HCT116 (cell line): ENCODE measurements at regions not wholly inside any gene's neighbourhood (a gene's known extent, or its start where the extent isn't known, plus 50 kb on each side); places are given as distances from the start of the nearest gene placed in this dataset.

Experiments used
- ATAC-seq: fragments of 200-7000 bp; cut with Tn5 transposase; 2 replicates; pipeline ENCODE4 v1.9.1; 2020; ENCODE audit warnings: mild to moderate bottlenecking, moderate library complexity
- BruUV-seq: library from RNA; stranded (reverse); fragments of 400-500 nt; replicated peaks from 2 replicates; lab custom pipeline; 2021; lab: Mats Ljungman, UMichigan
- CTCF ChIA-PET: fragments of 300-600 bp; sonication (Branson Sonifier 250); formaldehyde crosslinking; loops from one replicate; lab custom pipeline; 2021; ENCODE audit warnings: antibody characterized with exemption; lab: Charles Lee
- POLR2A ChIA-PET: fragments of 300-600, 350-600 bp; sonication (Branson Sonifier 250); formaldehyde crosslinking; loops from one replicate; lab custom pipeline; 2021; ENCODE audit warnings: antibody characterized with exemption; lab: Charles Lee
- RAD21 ChIA-PET, 2 experiments: fragments of 300-600 bp; sonication (Branson Sonifier 250); formaldehyde crosslinking; loops; one replicate each; lab custom pipeline; 2023; ENCODE audit warnings: low total read pairs in 2 of 2; ENCODE audit not compliant: uncharacterized antibody in 2 of 2, unreplicated experiment in 2 of 2, low non-redundant PET in 1 of 2; lab: Charles Lee
- DNase-seq: peaks from one replicate; pipeline ENCODE4 v3.0.0-alpha.2; 2010; ENCODE audit warnings: low read depth, low spot score
- H2AFZ ChIP-seq: fragments of 200-600 bp; shearing (Covaris generic), sonication (generic); 2 replicates; pipeline ENCODE4 v1.6.1; 2017; ENCODE audit warnings: low read depth, mixed run types, mixed read lengths, antibody characterized with exemption, low read length; ENCODE audit not compliant: poor library complexity, severe bottlenecking
- H3K27ac ChIP-seq: 2 replicates; pipeline ENCODE4 v1.5.1; 2012; ENCODE audit warnings: low read depth, low read length
- H3K27me3 ChIP-seq: fragments of 200-600 bp; sonication (generic); 2 replicates; pipeline ENCODE4 v1.6.1; 2016; ENCODE audit warnings: mixed run types, low read length, mixed read lengths; ENCODE audit not compliant: insufficient read depth
- H3K36me3 ChIP-seq, 2 experiments: fragments of 200-500 bp in 1 of 2; fragments of 200-600 bp in 1 of 2; sonication (Bioruptor generic) in 1 of 2; sonication (generic) in 1 of 2; 2 replicates each; pipeline versions ENCODE4 v1.5.1 to v1.6.1; 2014 to 2016; ENCODE audit warnings: low read length in 2 of 2, inconsistent platforms in 1 of 2, mixed read lengths in 1 of 2, mixed run types in 1 of 2; ENCODE audit not compliant: insufficient read depth in 2 of 2, control insufficient read depth in 1 of 2
- H3K4me1 ChIP-seq, 2 experiments: fragments of 200-600 bp in 1 of 2; sonication (generic) in 1 of 2; 2 replicates each; pipeline versions ENCODE4 v1.5.1 to v1.6.1; 2012 to 2017; ENCODE audit warnings: low read length in 2 of 2, inconsistent platforms in 1 of 2, mild to moderate bottlenecking in 1 of 2, mixed read lengths in 1 of 2, mixed run types in 1 of 2, moderate library complexity in 1 of 2; ENCODE audit not compliant: insufficient read depth in 2 of 2, control insufficient read depth in 1 of 2
- H3K4me2 ChIP-seq: fragments of 200-600 bp; sonication (generic); 2 replicates; pipeline ENCODE4 v1.6.1; 2017; ENCODE audit warnings: mixed run types, low read length, mixed read lengths
- H3K4me3 ChIP-seq, 2 experiments: fragments of 200-600 bp in 1 of 2; sonication (generic) in 1 of 2; replicated peaks in 1 of 2; 2 replicates each; pipeline ENCODE4 v1.5.1; 2011 to 2016; ENCODE audit warnings: low read length in 2 of 2, control low read depth in 1 of 2, low read depth in 1 of 2, mild to moderate bottlenecking in 1 of 2, mixed read lengths in 1 of 2, mixed run types in 1 of 2
- H3K79me2 ChIP-seq: fragments of 200-600 bp; sonication (generic); 2 replicates; pipeline ENCODE4 v1.6.1; 2017; ENCODE audit warnings: mild to moderate bottlenecking, mixed run types, low read length, moderate library complexity, mixed read lengths; ENCODE audit not compliant: insufficient read depth
- H3K9ac ChIP-seq: fragments of 200-600 bp; sonication (generic); 2 replicates; pipeline ENCODE4 v1.6.1; 2016; ENCODE audit warnings: low read length, mixed read lengths
- H3K9me2 ChIP-seq: fragments of 200-600 bp; sonication (generic), shearing (Covaris generic); 2 replicates; pipeline ENCODE4 v1.6.1; 2017; ENCODE audit warnings: mixed run types, mild to moderate bottlenecking, moderate library complexity; ENCODE audit not compliant: insufficient read depth
- H3K9me3 ChIP-seq, 2 experiments: fragments of 200-500 bp in 1 of 2; fragments of 200-600 bp in 1 of 2; sonication (Bioruptor generic) in 1 of 2; sonication (generic) in 1 of 2; 2 replicates each; pipeline ENCODE4 v1.6.1; 2014 to 2017; ENCODE audit warnings: low read length in 2 of 2, mixed read lengths in 2 of 2, inconsistent platforms in 1 of 2, low read depth in 1 of 2, mild to moderate bottlenecking in 1 of 2, mixed run types in 1 of 2, moderate library complexity in 1 of 2; ENCODE audit not compliant: control insufficient read depth in 1 of 2, insufficient read depth in 1 of 2
- H4K20me1 ChIP-seq: fragments of 200-600 bp; sonication (generic), shearing (Covaris generic); 2 replicates; pipeline ENCODE4 v1.6.1; 2017; ENCODE audit warnings: mixed run types, mild to moderate bottlenecking, moderate library complexity; ENCODE audit not compliant: insufficient read depth
- ATF3 ChIP-seq: IDR thresholded peaks from 2 replicates; pipeline ENCODE4 v1.6.1; 2012
- CBX3 ChIP-seq: IDR thresholded peaks from 2 replicates; pipeline ENCODE4 v1.6.1; 2012; ENCODE audit warnings: low read depth
- CEBPB ChIP-seq: IDR thresholded peaks from 2 replicates; pipeline ENCODE4 v1.6.1; 2012; ENCODE audit warnings: low read depth
- CTCF ChIP-seq, 3 experiments: fragments of 200-600 bp in 1 of 3; sonication (generic) in 1 of 3; IDR thresholded peaks in 2 of 3; conservative IDR thresholded peaks in 1 of 3; 2 replicates each; pipeline ENCODE4 v1.5.1; 2012 to 2017; ENCODE audit warnings: low read depth in 2 of 3, low read length in 2 of 3, antibody characterized with exemption in 1 of 3, borderline replicate concordance in 1 of 3, control low read depth in 1 of 3, mild to moderate bottlenecking in 1 of 3, mixed read lengths in 1 of 3, mixed run types in 1 of 3, moderate library complexity in 1 of 3; ENCODE audit not compliant: insufficient read depth in 1 of 3
- ELF1 ChIP-seq: IDR thresholded peaks from 2 replicates; pipeline ENCODE4 v1.6.1; 2012; ENCODE audit warnings: low read depth, borderline replicate concordance
- EZH2phosphoT487 ChIP-seq: fragments of 200-600 bp; IDR thresholded peaks from 2 replicates; pipeline ENCODE4 v1.6.1; 2018; ENCODE audit warnings: antibody characterized with exemption, borderline replicate concordance
- FOSL1 ChIP-seq: IDR thresholded peaks from 2 replicates; pipeline ENCODE4 v1.6.1; 2012; ENCODE audit warnings: low read depth
- POLR2AphosphoS5 ChIP-seq: IDR thresholded peaks from 2 replicates; pipeline ENCODE4 v1.6.1; 2011; ENCODE audit warnings: mild to moderate bottlenecking, low read depth, low read length, moderate library complexity
- RAD21 ChIP-seq: IDR thresholded peaks from 2 replicates; pipeline ENCODE4 v1.6.1; 2012; ENCODE audit warnings: low read depth, mild to moderate bottlenecking
- SRF ChIP-seq: IDR thresholded peaks from 2 replicates; pipeline ENCODE4 v1.6.1; 2012; ENCODE audit warnings: low read depth
- TCF7L2 ChIP-seq: IDR thresholded peaks from 2 replicates; pipeline ENCODE4 v1.7.0; 2011; ENCODE audit warnings: borderline replicate concordance, inconsistent platforms; ENCODE audit not compliant: insufficient read depth, insufficient read length; ENCODE audit errors: extremely low read depth
- YY1 ChIP-seq: IDR thresholded peaks from 2 replicates; pipeline ENCODE4 v1.6.1; 2011; ENCODE audit warnings: low read length, low read depth, moderate library complexity, mild to moderate bottlenecking; ENCODE audit not compliant: insufficient replicate concordance; ENCODE audit errors: extremely low read depth
- ZBTB33 ChIP-seq: IDR thresholded peaks from 2 replicates; pipeline ENCODE4 v1.6.1; 2011; ENCODE audit warnings: mild to moderate bottlenecking, low read length, moderate library complexity; ENCODE audit not compliant: insufficient replicate concordance; ENCODE audit errors: extremely low read depth
- ZFX ChIP-seq: fragments of 450-650 bp; IDR thresholded peaks from 2 replicates; pipeline ENCODE4 v1.6.1; 2017
- ZNF274 ChIP-seq: fragments of 200-500 bp; sonication (Bioruptor generic); IDR thresholded peaks from 2 replicates; pipeline ENCODE4 v1.6.1; 2014; ENCODE audit warnings: mild to moderate bottlenecking, low read depth, low read length, inconsistent platforms
- intact Hi-C: fragments of 100-400 bp; cut with micrococcal nuclease; formaldehyde crosslinking; loops from 2 replicates; pipeline ENCODE4 v1.10.0; 2022

- no peak for TF ChIP-seq SRF
- TF ChIP-seq EZH2phosphoT487, result no peak
- no peak for TF ChIP-seq POLR2AphosphoS5
- TF ChIP-seq ZNF274, result no peak
- no peak for TF ChIP-seq YY1
- TF ChIP-seq, all 23 proteins: peak for 0
These were observed 355.1 kb upstream of the STAC start (continued) for GRCh38 chr3:36025232-36025631.

GRCh38 chr3:36032180-36033047 lies 347.9 kb upstream of the STAC start:
- ChIA-PET RAD21 (no interaction called here), POLR2A (no interaction called here), CTCF (no interaction called here)
- Histone ChIP-seq H3K9me3 (peaks cover 4 to 18% of the 10 kb centered on the region in 2 experiments; a peak in 2 of 4 replicates), H3K9me2 (no peaks in the 10 kb centered on the region), H3K79me2 (no peaks in the 10 kb centered on the region), H3K36me3 (no peaks in the 10 kb centered on the region), H3K9ac (no peak overlapping the region), H3K27me3 (no peaks in the 10 kb centered on the region), H2AFZ (no peak overlapping the region), H3K4me3 (no peak overlapping the region), H4K20me1 (no peaks in the 10 kb centered on the region), H3K4me2 (no peak overlapping the region)
- ATAC-seq, result no peak
- DNase-seq, result no peak
- intact Hi-C loops, result no loop called here
- BruUV-seq, result no TSS peak
- TF ChIP-seq CEBPB (no peak), ZBTB33 (no peak), CBX3 (no peak), FOSL1 (no peak), ATF3 (no peak), RAD21 (no peak), ELF1 (no peak), ZFX (no peak), TCF7L2 (no peak), YY1 (no peak), CTCF (IDR thresholded peaks at IDR 0.05 in 2 of 3, conservative IDR thresholded peaks at IDR 0.05 in 1 of 3; ENCODE audit: borderline replicate concordance in 1 of 3, insufficient read depth in 1 of 3, low read depth in 2 of 3, low read length in 2 of 3) (no peak)
- TF ChIP-seq, all 23 proteins: peak for 0
- no peaks in the 10 kb centered on the region for H3K4me1 ChIP-seq
- no peak overlapping the region for H3K27ac ChIP-seq
